ENCODE measurements at regions not wholly inside any gene's neighbourhood (a gene's known extent, or its start where the extent isn't known, plus 50 kb on each side); places are given as distances from the start of the nearest gene placed in this dataset.

- Histone ChIP-seq H3K4me1 (ENCODE audit: insufficient read depth) (no peaks in the 10 kb centered on the region), H3K9me2 (ENCODE audit: insufficient read depth) (peaks cover 4% of the 10 kb centered on the region; the same call in 1 of the 2 replicates), H4K20me1 (ENCODE audit: insufficient read depth) (no peaks in the 10 kb centered on the region), H3K9me3 (ENCODE audit: low read depth) (no peaks in the 10 kb centered on the region), H3K4me2 (ENCODE audit: unreplicated experiment) (no peak overlapping the region), H3K4me3 (no peak overlapping the region), H3K36me3 (ENCODE audit: low read depth) (0 out of 2 replicates have a peak, but pooled peaks cover 3% of the 10 kb centered on the region), H3K27me3 (replicated peaks; ENCODE audit: insufficient read depth) (no peaks in the 10 kb centered on the region), H3F3A (ENCODE audit: insufficient read depth) (no peaks in the 10 kb centered on the region), H3K79me2 (ENCODE audit: insufficient read depth) (no peaks in the 10 kb centered on the region), H2AFZ (no peak overlapping the region), H3K9ac (no peak overlapping the region), H3K27ac (no peak overlapping the region)
- WGBS, 2 experiments (ENCODE audit: low coverage in 1 of 2, low lambda C conversion rate in 2 of 2, missing lambda C conversion rate in 2 of 2) = 20 to 45% methylated on average over 1 of the region's 1 CpG
- DNase-seq = no peak
- in situ Hi-C loops (cut with MboI) = no loop called here
- TF ChIP-seq EZH2 (IDR thresholded peaks at IDR 0.05; ENCODE audit: insufficient read depth, poor library complexity, severe bottlenecking) (no peak), EZH2phosphoT487 (IDR thresholded peaks at IDR 0.05; ENCODE audit: insufficient read depth, low read depth) (no peak)
Measured at GRCh38 chr3:83193526-83193925, 1432.1 kb upstream of the GBE1 start.

- Histone ChIP-seq H3K4me3 (no peak overlapping the region), H3K4me1 (ENCODE audit: insufficient read depth) (no peaks in the 10 kb centered on the region), H3K4me2 (ENCODE audit: unreplicated experiment) (no peak overlapping the region), H3K36me3 (ENCODE audit: low read depth) (0 out of 2 replicates have a peak, but pooled peaks cover 3% of the 10 kb centered on the region), H3K9ac (no peak overlapping the region), H4K20me1 (ENCODE audit: insufficient read depth) (no peaks in the 10 kb centered on the region), H2AFZ (no peak overlapping the region), H3K79me2 (ENCODE audit: insufficient read depth) (no peaks in the 10 kb centered on the region), H3K27me3 (replicated peaks; ENCODE audit: insufficient read depth) (no peaks in the 10 kb centered on the region), H3K9me3 (ENCODE audit: low read depth) (no peaks in the 10 kb centered on the region), H3F3A (ENCODE audit: insufficient read depth) (no peaks in the 10 kb centered on the region), H3K27ac (no peak overlapping the region), H3K9me2 (ENCODE audit: insufficient read depth) (peaks cover 4% of the 10 kb centered on the region; the same call in 1 of the 2 replicates)
- in situ Hi-C loops (cut with MboI) = no loop called here
- TF ChIP-seq EZH2phosphoT487 (IDR thresholded peaks at IDR 0.05; ENCODE audit: insufficient read depth, low read depth) (no peak), EZH2 (IDR thresholded peaks at IDR 0.05; ENCODE audit: insufficient read depth, poor library complexity, severe bottlenecking) (no peak)
- DNase-seq = no peak
Measured at GRCh38 chr3:83189634-83190033, 1428.2 kb upstream of the GBE1 start.

- Histone ChIP-seq H3F3A (ENCODE audit: insufficient read depth) (no peaks in the 10 kb centered on the region), H4K20me1 (ENCODE audit: insufficient read depth) (no peaks in the 10 kb centered on the region), H3K79me2 (ENCODE audit: insufficient read depth) (no peaks in the 10 kb centered on the region), H3K36me3 (ENCODE audit: low read depth) (no peaks in the 10 kb centered on the region), H3K9me2 (ENCODE audit: insufficient read depth) (no peaks in the 10 kb centered on the region), H3K9ac (no peak overlapping the region), H3K4me3 (no peak overlapping the region), H3K27ac (no peak overlapping the region), H3K4me2 (ENCODE audit: unreplicated experiment) (no peak overlapping the region), H3K4me1 (ENCODE audit: insufficient read depth) (no peaks in the 10 kb centered on the region), H2AFZ (no peak overlapping the region), H3K27me3 (replicated peaks; ENCODE audit: insufficient read depth) (no peaks in the 10 kb centered on the region), H3K9me3 (ENCODE audit: low read depth) (no peaks in the 10 kb centered on the region)
- WGBS, 2 experiments (ENCODE audit: low coverage in 1 of 2, low lambda C conversion rate in 2 of 2, missing lambda C conversion rate in 2 of 2) = 21 to 22% methylated on average over 1 of the region's 1 CpG
- in situ Hi-C loops (cut with MboI) = no loop called here
- DNase-seq = no peak
- TF ChIP-seq EZH2phosphoT487 (IDR thresholded peaks at IDR 0.05; ENCODE audit: insufficient read depth, low read depth) = no peak
- no peak for TF ChIP-seq EZH2 (IDR thresholded peaks at IDR 0.05; ENCODE audit: insufficient read depth, poor library complexity, severe bottlenecking)
Measured at GRCh38 chr3:83169473-83169872, 1408.0 kb upstream of the GBE1 start.

GRCh38 chr3:83150896-83151295 lies 1389.5 kb upstream of the GBE1 start:
- H3K9me2 ChIP-seq (ENCODE audit: insufficient read depth) = no peaks in the 10 kb centered on the region
- H3K79me2 ChIP-seq (ENCODE audit: insufficient read depth) = no peaks in the 10 kb centered on the region
- no peaks in the 10 kb centered on the region for H3F3A ChIP-seq (ENCODE audit: insufficient read depth)
- no peak overlapping the region for H3K4me2 ChIP-seq (ENCODE audit: unreplicated experiment)
- WGBS, 2 experiments (ENCODE audit: low coverage in 1 of 2, low lambda C conversion rate in 2 of 2, missing lambda C conversion rate in 2 of 2) = 58 to 59% methylated on average over 2 of the region's 2 CpGs
- H3K4me3 ChIP-seq = no peak overlapping the region
- TF ChIP-seq EZH2phosphoT487 (IDR thresholded peaks at IDR 0.05; ENCODE audit: insufficient read depth, low read depth) (no peak), EZH2 (IDR thresholded peaks at IDR 0.05; ENCODE audit: insufficient read depth, poor library complexity, severe bottlenecking) (no peak)
- H4K20me1 ChIP-seq (ENCODE audit: insufficient read depth) = no peaks in the 10 kb centered on the region
- in situ Hi-C loops (cut with MboI) = no loop called here
- H3K9ac ChIP-seq = no peak overlapping the region
- no peaks in the 10 kb centered on the region for H3K4me1 ChIP-seq (ENCODE audit: insufficient read depth)
- no peaks in the 10 kb centered on the region for H3K36me3 ChIP-seq (ENCODE audit: low read depth)
- H3K9me3 ChIP-seq (ENCODE audit: low read depth) = no peaks in the 10 kb centered on the region
- DNase-seq = no peak
- H3K27ac ChIP-seq = no peak overlapping the region
- no peak overlapping the region for H2AFZ ChIP-seq
- H3K27me3 ChIP-seq (replicated peaks; ENCODE audit: insufficient read depth) = no peaks in the 10 kb centered on the region

GRCh38 chr3:83140983-83141382 lies 1379.5 kb upstream of the GBE1 start:
- Histone ChIP-seq H3K4me3 (no peak overlapping the region), H4K20me1 (ENCODE audit: insufficient read depth) (no peaks in the 10 kb centered on the region), H2AFZ (no peak overlapping the region), H3K36me3 (ENCODE audit: low read depth) (no peaks in the 10 kb centered on the region), H3K9me2 (ENCODE audit: insufficient read depth) (no peaks in the 10 kb centered on the region), H3K27ac (no peak overlapping the region), H3K9ac (no peak overlapping the region), H3K4me2 (ENCODE audit: unreplicated experiment) (no peak overlapping the region), H3K9me3 (ENCODE audit: low read depth) (no peaks in the 10 kb centered on the region), H3K79me2 (ENCODE audit: insufficient read depth) (no peaks in the 10 kb centered on the region), H3K27me3 (replicated peaks; ENCODE audit: insufficient read depth) (no peaks in the 10 kb centered on the region), H3F3A (ENCODE audit: insufficient read depth) (no peaks in the 10 kb centered on the region), H3K4me1 (ENCODE audit: insufficient read depth) (no peaks in the 10 kb centered on the region)
- WGBS, 2 experiments (ENCODE audit: low coverage in 1 of 2, low lambda C conversion rate in 2 of 2, missing lambda C conversion rate in 2 of 2) = 2 to 12% methylated on average over 2 of the region's 2 CpGs
- TF ChIP-seq EZH2 (IDR thresholded peaks at IDR 0.05; ENCODE audit: insufficient read depth, poor library complexity, severe bottlenecking) (no peak), EZH2phosphoT487 (IDR thresholded peaks at IDR 0.05; ENCODE audit: insufficient read depth, low read depth) (no peak)
- in situ Hi-C loops (cut with MboI) = no loop called here
- DNase-seq = no peak
